TTC549 (cell line): ENCODE measurements at regions not wholly inside any gene's neighbourhood (a gene's known extent, or its start where the extent isn't known, plus 50 kb on each side); places are given as distances from the start of the nearest gene placed in this dataset.
"Not testable (repeated sequence)": the region's sequence is repeated elsewhere in the genome, so short reads cannot be mapped to it uniquely, and the experiment has no call there.

Source experiments
- FAIRE-seq: peaks from 2 replicates; lab custom pipeline; 2012; peaks lifted over from hg19 to GRCh38; lab: Jason Lieb, UNC

- not testable (repeated sequence) for FAIRE-seq
Observed at GRCh38 chr3:130151555-130151954, 69.9 kb downstream of the ALG1L2 start.

DNA sequence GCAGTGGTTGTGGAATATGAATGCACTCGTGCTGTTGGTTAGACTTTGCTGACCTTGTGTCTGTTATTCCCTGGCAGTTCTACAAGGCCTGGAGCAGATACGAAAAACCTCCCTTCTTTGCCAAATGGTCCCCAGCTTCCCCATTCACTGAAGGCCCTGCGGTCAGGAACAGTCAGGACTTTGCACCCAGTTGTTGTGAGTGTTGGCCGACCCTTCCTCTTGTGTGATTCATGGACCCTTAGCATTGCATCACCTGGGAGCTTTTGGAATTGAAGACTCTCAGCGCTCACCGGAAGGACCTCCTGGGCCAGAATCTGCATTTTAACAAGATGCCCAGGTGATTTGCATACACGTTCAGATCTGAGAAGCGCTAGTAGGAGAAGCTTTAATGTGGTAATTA lies 71.6 kb downstream of the ALG1L2 start:
- not testable (repeated sequence) for FAIRE-seq

GRCh38 chr3:130155464-130155863 lies 73.8 kb downstream of the ALG1L2 start:
- FAIRE-seq: not testable (repeated sequence)

DNA sequence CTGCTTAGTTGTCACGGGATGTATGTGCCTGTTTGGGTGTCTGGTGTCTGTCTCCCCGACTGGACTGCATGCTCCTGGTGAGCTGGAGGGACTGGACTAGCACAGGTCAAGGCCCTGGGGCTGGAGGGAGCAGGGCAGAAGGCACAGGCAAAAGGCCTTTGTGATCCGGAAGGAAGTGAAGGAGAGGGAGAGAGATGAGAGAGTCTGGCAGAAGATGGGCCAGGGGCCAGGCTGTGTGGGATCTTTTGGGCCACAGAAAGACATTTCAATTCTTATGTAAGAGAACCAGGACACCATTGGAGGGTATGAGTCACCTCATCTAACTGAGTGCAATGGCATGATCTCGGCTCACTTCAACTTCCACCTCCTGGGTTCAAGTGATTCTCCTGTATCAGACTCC lies 85.2 kb downstream of the ALG1L2 start:
- FAIRE-seq: not testable (repeated sequence)

- FAIRE-seq: not testable (repeated sequence)
Observed at GRCh38 chr3:130175195-130175594, 93.6 kb downstream of the ALG1L2 start.

DNA sequence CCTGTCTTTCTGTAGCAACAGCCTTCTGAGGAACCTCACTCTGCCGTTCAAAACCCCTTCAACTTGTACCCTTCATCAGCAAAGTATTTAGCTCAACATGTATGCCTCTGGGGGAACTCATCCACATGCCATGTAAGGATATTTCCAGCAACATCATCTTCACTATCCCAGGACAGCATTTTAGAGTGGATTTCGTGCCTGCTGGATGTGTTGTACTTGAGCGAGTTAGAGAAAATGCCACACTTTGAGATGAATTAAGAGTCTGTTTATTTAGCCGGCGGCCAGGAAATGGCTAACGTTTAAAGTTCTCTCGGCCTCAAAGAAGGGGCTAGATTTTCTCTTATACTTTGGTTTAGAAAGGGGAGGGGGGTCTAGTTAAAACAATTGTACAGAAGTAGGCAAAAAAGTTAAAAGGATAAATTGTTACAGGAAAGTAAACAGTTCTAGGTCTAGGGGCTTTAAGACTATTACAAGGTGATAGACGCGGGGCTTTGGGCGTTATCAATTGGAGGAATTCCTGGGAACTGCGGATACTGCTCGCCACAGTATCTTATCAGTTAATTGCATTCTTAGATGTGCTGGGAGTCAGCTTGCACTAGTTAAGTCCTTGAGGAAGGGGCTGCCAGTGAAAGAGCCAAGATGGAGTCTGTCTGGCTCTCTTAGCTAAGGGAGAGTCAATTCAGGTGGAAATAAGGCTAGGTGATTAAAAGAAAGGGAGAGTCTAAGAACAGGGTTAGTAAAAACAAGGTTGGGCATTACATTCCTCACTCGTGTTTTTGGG lies 95.0 kb downstream of the ALG1L2 start:
- not testable (repeated sequence) for FAIRE-seq

- FAIRE-seq: not testable (repeated sequence)
Observed at GRCh38 chr3:130178835-130179234, 97.2 kb downstream of the ALG1L2 start.

DNA sequence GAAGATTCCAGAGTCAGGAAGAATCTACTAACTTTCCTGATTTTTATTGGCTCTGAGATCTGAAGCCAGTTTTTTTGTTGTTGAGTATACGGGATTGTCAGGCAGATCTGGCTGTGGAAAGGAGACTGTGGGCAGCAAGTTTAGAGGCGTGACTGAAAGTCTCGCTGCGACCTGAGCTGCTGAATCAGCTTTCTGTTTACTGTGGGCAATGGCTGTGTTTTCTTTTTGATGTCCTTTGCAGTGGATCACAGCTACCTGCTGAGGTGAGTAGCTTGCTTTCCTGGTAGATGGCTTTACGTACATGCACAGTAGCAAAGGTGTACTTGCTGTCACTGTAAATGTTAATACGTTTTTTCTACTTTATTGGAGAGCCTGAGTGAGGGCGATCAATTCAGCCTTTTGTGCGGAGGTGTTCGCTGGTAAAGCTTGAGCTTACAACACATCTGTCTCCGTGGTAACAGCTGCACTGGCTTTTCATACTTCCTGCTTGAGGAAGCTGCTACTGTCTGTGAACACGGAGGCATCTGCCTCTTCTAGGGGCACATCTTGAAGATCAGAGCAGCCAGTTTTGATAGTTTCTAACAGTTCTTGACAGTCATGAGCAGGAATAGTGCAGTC lies 97.8 kb downstream of the ALG1L2 start:
- FAIRE-seq: not testable (repeated sequence)

DNA sequence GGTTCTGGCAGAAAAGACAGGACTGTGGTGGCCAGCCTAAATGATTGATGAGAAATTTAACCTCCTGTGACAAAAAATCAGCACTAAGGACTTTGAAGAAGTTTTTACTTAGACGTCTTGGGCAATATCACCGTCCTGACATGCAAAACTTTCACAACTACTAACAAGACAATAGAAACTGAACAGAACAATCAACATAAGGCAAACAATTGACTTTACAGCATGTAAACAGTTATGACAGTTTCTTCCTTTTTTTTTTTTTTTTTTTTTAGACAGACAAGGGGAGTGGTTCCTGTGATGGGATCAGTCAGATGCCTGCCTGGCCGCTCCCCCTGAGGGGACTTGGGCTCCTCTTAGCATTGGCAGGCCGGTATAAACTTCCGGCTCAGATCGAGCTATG lies 100.8 kb downstream of the ALG1L2 start:
- not testable (repeated sequence) for FAIRE-seq

DNA sequence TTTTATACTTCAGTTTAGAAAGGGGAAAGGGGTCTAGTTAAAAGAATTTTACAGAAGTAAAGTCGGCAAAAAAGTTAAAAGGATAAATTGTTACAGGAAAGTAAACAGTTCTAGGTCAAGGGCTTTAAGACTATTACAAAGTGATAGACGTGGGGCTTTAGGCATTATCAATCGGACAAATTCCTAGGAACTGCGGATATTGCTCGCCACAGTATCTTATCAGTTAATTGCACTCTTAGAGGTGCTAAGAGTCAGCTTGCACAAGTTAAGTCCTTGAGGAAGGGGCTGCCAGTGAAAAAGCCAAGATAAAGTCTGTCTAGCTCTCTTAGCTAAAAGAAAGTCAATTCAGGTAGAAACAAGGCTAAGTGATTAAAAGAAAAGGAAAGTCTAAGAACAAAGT lies 102.1 kb downstream of the ALG1L2 start:
- not testable (repeated sequence) for FAIRE-seq

DNA sequence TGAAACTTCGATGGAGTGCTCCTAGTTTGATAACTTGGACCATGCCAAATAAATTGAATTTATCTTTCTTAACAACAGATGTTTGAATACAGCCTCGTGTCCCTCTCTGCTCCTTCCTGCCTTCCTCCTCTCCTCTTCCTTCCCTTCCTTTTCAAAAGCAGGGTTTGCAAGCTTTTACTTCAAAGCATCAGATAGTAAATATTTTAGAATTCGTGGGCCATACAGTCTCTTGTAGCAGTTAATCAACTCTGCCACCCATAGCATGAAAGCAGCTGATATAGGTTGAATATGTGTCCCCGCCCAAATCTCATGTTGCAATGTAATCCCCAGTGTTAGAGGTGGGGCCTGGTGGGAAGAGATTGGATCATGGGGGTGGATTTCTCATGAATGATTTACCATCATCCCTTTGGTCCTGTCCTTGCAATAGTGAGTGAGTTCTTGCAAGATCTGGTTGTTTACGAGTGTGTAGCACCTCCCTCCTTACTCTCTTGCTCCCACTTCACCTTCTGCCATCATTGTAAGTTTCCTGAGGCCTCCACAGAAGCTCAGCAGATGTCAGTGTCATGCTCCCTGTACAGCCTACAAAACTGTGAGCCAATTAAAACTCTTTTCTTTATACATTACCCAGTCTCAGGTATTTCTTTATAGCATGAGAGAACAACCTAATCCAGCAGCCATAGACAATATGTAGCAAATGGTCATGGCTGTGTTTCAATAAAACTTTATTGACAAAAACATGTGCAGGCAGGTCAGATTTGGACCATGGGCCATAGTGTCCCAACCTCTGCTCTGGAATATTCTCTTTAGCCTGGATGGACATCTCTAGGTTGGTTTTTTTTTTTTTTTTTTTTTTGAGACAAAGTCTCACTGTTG lies 102.8 kb downstream of the ALG1L2 start:
- not testable (repeated sequence) for FAIRE-seq

- FAIRE-seq: not testable (repeated sequence)
Observed at GRCh38 chr3:130201272-130201671, 119.6 kb downstream of the ALG1L2 start.

GRCh38 chr3:130203633-130204032 lies 122.0 kb downstream of the ALG1L2 start:
- not testable (repeated sequence) for FAIRE-seq

GRCh38 chr3:130227540-130227939 lies 117.9 kb upstream of the COL6A5 start:
- no peak for FAIRE-seq

DNA sequence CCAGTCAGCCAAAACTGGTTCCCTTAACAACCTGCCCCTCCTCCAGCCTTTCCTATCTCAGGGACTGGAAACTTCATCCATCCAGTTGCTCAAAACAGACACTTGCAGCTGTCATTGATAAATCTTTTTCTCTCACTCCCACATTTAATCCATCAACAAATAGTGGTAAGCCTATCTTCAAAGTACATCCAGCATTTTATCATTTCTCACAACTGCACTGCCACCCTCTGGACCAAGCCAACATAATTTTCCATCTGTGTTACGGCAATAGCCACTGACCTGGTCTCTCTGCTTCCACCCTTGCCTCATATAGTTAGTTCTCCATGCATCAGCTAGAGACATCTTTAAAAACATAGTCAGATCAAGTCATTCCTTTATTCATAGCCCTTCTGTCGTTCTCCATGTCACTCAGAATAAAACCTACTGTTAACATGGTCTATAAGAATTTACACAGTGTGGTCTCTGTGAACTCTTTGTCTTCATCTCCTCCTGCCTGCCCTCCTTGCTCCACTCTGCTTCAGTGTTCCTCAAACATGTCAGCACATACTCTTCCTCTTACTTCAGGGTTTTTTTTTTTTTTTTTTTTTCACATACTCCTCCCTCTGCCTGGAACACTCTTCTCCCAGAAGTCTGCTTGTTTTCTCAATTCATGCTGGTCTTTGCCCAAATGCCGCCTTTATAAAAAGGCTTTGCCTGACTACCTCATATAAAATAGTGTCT lies 102.5 kb upstream of the COL6A5 start:
- FAIRE-seq: no peak

GRCh38 chr3:130243808-130244207 lies 101.7 kb upstream of the COL6A5 start:
- no peak for FAIRE-seq

DNA sequence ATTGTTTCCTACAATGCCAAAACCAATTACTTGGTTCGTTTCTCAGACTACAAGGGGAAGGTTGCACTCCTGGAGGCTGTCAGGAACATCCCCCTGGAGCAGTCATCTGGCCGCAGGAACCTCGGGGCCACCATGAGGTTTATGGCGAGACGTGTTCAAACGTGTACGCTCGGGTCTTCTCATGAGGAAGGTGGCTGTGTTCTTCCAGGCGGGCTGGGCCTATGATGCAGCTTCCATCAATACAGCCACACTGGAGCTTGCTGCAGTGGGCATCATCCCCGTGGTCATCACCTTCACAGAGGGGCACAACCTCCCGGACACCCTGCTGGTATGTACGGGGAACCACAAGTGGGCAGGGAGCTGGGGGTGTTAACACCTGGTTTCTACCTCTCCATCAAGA lies 94.5 kb upstream of the COL6A5 start:
- no peak for FAIRE-seq

GRCh38 chr3:130255442-130255841 lies 90.0 kb upstream of the COL6A5 start:
- no peak for FAIRE-seq

GRCh38 chr3:130256821-130257340 lies 88.6 kb upstream of the COL6A5 start:
- FAIRE-seq: no peak

GRCh38 chr3:130258532-130258952 lies 86.9 kb upstream of the COL6A5 start:
- FAIRE-seq: no peak

DNA sequence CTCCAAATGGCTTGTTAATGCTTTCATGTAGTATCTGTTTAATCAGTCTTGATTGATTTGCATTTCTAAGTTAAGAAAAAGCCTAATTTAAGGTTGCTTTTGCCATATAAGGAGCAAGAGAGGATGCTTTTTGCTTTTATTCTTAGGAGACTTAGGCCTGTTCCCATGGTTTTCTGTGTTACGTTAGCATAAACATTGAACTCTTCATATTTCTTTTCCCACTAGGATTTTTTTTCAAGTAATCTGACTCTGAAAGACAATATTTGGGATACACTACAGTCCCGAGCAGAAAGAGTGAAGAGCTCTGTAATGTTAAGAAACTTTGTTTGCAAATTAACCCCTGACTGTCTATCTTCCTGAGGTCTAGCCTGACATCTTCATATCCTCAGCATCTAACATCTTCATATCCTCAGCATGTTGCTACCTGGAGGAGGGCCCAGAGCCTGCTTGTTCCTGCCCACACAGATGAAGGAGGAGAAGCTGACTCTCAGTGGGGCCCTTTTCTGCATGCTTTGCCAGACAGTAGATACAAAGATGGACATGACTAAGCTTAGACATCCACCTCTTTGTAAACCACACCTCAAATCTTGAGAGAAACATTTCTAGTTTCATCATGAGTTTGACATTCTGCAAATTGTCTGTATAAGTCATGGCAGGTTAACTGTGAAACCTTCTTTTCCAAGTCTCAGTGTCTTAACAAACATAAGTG lies 86.2 kb upstream of the COL6A5 start:
- FAIRE-seq: no peak
